Chondrocyte (in vitro differentiated cells): ENCODE measurements at regions not wholly inside any gene's neighbourhood (a gene's known extent, or its start where the extent isn't known, plus 50 kb on each side); places are given as distances from the start of the nearest gene placed in this dataset.

ENCODE experiments used
- DNase-seq: peaks from one replicate; pipeline ENCODE4 v3.0.0; 2021; ENCODE audit warnings: mixed read lengths, low spot score
- H3K27ac Mint-ChIP-seq: one replicate; pipeline ENCODE4 v1.8.0; 2021; ENCODE audit warnings: mild to moderate bottlenecking, moderate library complexity, mixed read lengths; ENCODE audit not compliant: unreplicated experiment
- H3K27me3 Mint-ChIP-seq: 2 replicates; pipeline ENCODE4 v1.8.0; 2021; ENCODE audit warnings: low read depth, mixed read lengths
- H3K36me3 Mint-ChIP-seq: 2 replicates; pipeline ENCODE4 v1.8.0; 2021; ENCODE audit warnings: low read depth, mixed read lengths
- H3K4me1 Mint-ChIP-seq: 2 replicates; pipeline ENCODE4 v1.8.0; 2021; ENCODE audit warnings: low read depth, mild to moderate bottlenecking, mixed read lengths
- H3K4me3 Mint-ChIP-seq: one replicate; pipeline ENCODE4 v1.8.0; 2021; ENCODE audit warnings: mild to moderate bottlenecking, moderate library complexity, mixed read lengths; ENCODE audit not compliant: unreplicated experiment
- H3K9me3 Mint-ChIP-seq: 2 replicates; pipeline ENCODE4 v1.8.0; 2021; ENCODE audit warnings: low read depth, mixed read lengths
- TF ChIP-seq, protein P1 (sequence below): fragments of 200-600 bp; sonication (generic); IDR thresholded peaks from 2 replicates; pipeline ENCODE4 v1.5.0; 2021; ENCODE audit warnings: antibody characterized with exemption, mild to moderate bottlenecking, moderate library complexity

GRCh38 chr4:63777601-63778000 is 631.6 kb downstream of the TECRL start:
- no peak overlapping the region for H3K4me3 Mint-ChIP-seq
- H3K36me3 Mint-ChIP-seq, result no peaks in the 10 kb centered on the region
- no peaks in the 10 kb centered on the region for H3K9me3 Mint-ChIP-seq
- H3K4me1 Mint-ChIP-seq, result no peaks in the 10 kb centered on the region
- H3K27me3 Mint-ChIP-seq, result peaks cover 6% of the 10 kb centered on the region
- TF ChIP-seq, protein P1, sequence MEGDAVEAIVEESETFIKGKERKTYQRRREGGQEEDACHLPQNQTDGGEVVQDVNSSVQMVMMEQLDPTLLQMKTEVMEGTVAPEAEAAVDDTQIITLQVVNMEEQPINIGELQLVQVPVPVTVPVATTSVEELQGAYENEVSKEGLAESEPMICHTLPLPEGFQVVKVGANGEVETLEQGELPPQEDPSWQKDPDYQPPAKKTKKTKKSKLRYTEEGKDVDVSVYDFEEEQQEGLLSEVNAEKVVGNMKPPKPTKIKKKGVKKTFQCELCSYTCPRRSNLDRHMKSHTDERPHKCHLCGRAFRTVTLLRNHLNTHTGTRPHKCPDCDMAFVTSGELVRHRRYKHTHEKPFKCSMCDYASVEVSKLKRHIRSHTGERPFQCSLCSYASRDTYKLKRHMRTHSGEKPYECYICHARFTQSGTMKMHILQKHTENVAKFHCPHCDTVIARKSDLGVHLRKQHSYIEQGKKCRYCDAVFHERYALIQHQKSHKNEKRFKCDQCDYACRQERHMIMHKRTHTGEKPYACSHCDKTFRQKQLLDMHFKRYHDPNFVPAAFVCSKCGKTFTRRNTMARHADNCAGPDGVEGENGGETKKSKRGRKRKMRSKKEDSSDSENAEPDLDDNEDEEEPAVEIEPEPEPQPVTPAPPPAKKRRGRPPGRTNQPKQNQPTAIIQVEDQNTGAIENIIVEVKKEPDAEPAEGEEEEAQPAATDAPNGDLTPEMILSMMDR, result no peak
- no peak overlapping the region for H3K27ac Mint-ChIP-seq
- no peak for DNase-seq

GRCh38 chr4:63764400-63764799 is 644.9 kb downstream of the TECRL start:
- Mint-ChIP-seq H3K27ac (no peak overlapping the region), H3K27me3 (peaks cover 15% of the 10 kb centered on the region), H3K36me3 (no peaks in the 10 kb centered on the region), H3K4me1 (no peaks in the 10 kb centered on the region), H3K9me3 (no peaks in the 10 kb centered on the region), H3K4me3 (no peak overlapping the region)
- DNase-seq, result no peak
- TF ChIP-seq, protein P1, result no peak

GRCh38 chr4:63757929-63758328 is 651.3 kb downstream of the TECRL start:
- Mint-ChIP-seq H3K27me3 (peaks cover 21% of the 10 kb centered on the region), H3K9me3 (peaks cover 3% of the 10 kb centered on the region), H3K27ac (no peak overlapping the region), H3K36me3 (no peaks in the 10 kb centered on the region), H3K4me1 (no peaks in the 10 kb centered on the region), H3K4me3 (no peak overlapping the region)
- TF ChIP-seq, protein P1, result no peak
- DNase-seq, result no peak

- Mint-ChIP-seq H3K36me3 (no peaks in the 10 kb centered on the region), H3K27me3 (peaks cover 3% of the 10 kb centered on the region), H3K27ac (no peak overlapping the region), H3K4me1 (no peaks in the 10 kb centered on the region), H3K4me3 (no peak overlapping the region), H3K9me3 (peaks cover 2% of the 10 kb centered on the region)
- DNase-seq, result no peak
- TF ChIP-seq, protein P1, result no peak
Observed at GRCh38 chr4:63742882-63743281, 666.4 kb downstream of the TECRL start.

DNA sequence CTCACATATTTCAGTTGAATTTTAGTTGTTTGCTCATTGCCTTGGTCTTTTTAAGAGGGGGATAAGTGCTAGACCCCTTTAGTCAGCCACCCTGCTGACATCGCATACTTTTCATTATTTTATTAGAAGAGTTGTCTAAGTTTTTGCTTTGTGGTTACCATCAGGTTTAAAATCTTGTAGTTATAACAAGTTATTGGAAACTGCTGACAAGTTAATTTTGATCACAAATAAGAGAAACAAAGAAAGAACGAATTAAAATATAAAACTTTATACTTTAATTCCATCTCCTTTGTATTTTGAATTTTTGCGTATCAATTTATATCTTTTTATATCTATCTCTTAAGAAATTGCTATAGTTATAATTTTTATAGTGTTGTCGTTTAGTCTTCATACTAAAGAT is 679.7 kb downstream of the TECRL start:
- Mint-ChIP-seq H3K27ac (no peak overlapping the region), H3K36me3 (no peaks in the 10 kb centered on the region), H3K4me3 (no peak overlapping the region), H3K9me3 (no peaks in the 10 kb centered on the region), H3K4me1 (no peaks in the 10 kb centered on the region), H3K27me3 (peaks cover 10% of the 10 kb centered on the region)
- DNase-seq, result no peak
- TF ChIP-seq, protein P1, result no peak
